Nephron progenitor cell (in vitro differentiated cells): ENCODE measurements at regions not wholly inside any gene's neighbourhood (a gene's known extent, or its start where the extent isn't known, plus 50 kb on each side); places are given as distances from the start of the nearest gene placed in this dataset.

Experiments
- DNase-seq: peaks from one replicate; pipeline ENCODE4 v3.0.0; 2021
- H3K27ac Mint-ChIP-seq: 2 replicates; pipeline ENCODE4 v1.8.0; 2021; ENCODE audit warnings: mild to moderate bottlenecking, moderate library complexity, mixed read lengths
- H3K27me3 Mint-ChIP-seq: 2 replicates; pipeline ENCODE4 v1.8.0; 2021; ENCODE audit warnings: mild to moderate bottlenecking, low read depth, mixed read lengths; ENCODE audit not compliant: poor library complexity
- H3K36me3 Mint-ChIP-seq: 2 replicates; pipeline ENCODE4 v1.8.0; 2021; ENCODE audit warnings: low read depth, mixed read lengths
- H3K4me1 Mint-ChIP-seq: 2 replicates; pipeline ENCODE4 v1.8.0; 2021; ENCODE audit warnings: mixed read lengths
- H3K4me3 Mint-ChIP-seq: 2 replicates; pipeline ENCODE4 v1.8.0; 2021; ENCODE audit warnings: mild to moderate bottlenecking, moderate library complexity, mixed read lengths
- H3K9me3 Mint-ChIP-seq: 2 replicates; pipeline ENCODE4 v1.8.0; 2021; ENCODE audit warnings: mild to moderate bottlenecking, moderate library complexity, mixed read lengths
- CTCF ChIP-seq: fragments of 200-600 bp; sonication (generic); IDR thresholded peaks from 2 replicates; pipeline ENCODE4 v1.5.0; 2021; ENCODE audit warnings: antibody characterized with exemption

- H3K27me3 Mint-ChIP-seq, result peaks cover 85% of the 10 kb centered on the region
- peak overlapping the region; percentile 88 for H3K4me3 Mint-ChIP-seq
- TF ChIP-seq CTCF, result no peak
- H3K4me1 Mint-ChIP-seq, result peaks cover 47% of the 10 kb centered on the region
- H3K27ac Mint-ChIP-seq, result no peak overlapping the region
- no peak for DNase-seq
- H3K9me3 Mint-ChIP-seq, result no peaks in the 10 kb centered on the region
- no peaks in the 10 kb centered on the region for H3K36me3 Mint-ChIP-seq
Measured at GRCh38 chr7:131110297-131111080, 217.2 kb upstream of the MKLN1 start.

GRCh38 chr7:131111081-131111576 is 216.5 kb upstream of the MKLN1 start:
- peaks cover 87% of the 10 kb centered on the region for H3K27me3 Mint-ChIP-seq
- H3K36me3 Mint-ChIP-seq, result no peaks in the 10 kb centered on the region
- TF ChIP-seq CTCF, result no peak
- peaks cover 47% of the 10 kb centered on the region for H3K4me1 Mint-ChIP-seq
- no peak overlapping the region for H3K27ac Mint-ChIP-seq
- peak overlapping the region; percentile 88 for H3K4me3 Mint-ChIP-seq
- no peak for DNase-seq
- H3K9me3 Mint-ChIP-seq, result no peaks in the 10 kb centered on the region

GRCh38 chr7:131111792-131112191 is 215.9 kb upstream of the MKLN1 start:
- H3K27ac Mint-ChIP-seq, result no peak overlapping the region
- H3K4me1 Mint-ChIP-seq, result peaks cover 42% of the 10 kb centered on the region
- H3K36me3 Mint-ChIP-seq, result no peaks in the 10 kb centered on the region
- H3K27me3 Mint-ChIP-seq, result peaks cover 80% of the 10 kb centered on the region
- H3K9me3 Mint-ChIP-seq, result no peaks in the 10 kb centered on the region
- H3K4me3 Mint-ChIP-seq, result no peak overlapping the region
- no peak for DNase-seq
- no peak for TF ChIP-seq CTCF

GRCh38 chr7:131112431-131112830 is 215.2 kb upstream of the MKLN1 start:
- Mint-ChIP-seq H3K4me3 (no peak overlapping the region), H3K4me1 (peaks cover 37% of the 10 kb centered on the region), H3K27me3 (peaks cover 74% of the 10 kb centered on the region), H3K36me3 (no peaks in the 10 kb centered on the region), H3K27ac (no peak overlapping the region), H3K9me3 (peaks cover 2% of the 10 kb centered on the region)
- no peak for DNase-seq
- no peak for TF ChIP-seq CTCF

- TF ChIP-seq CTCF, result no peak
- no peaks in the 10 kb centered on the region for H3K36me3 Mint-ChIP-seq
- H3K27me3 Mint-ChIP-seq, result peaks cover 44% of the 10 kb centered on the region
- no peak overlapping the region for H3K27ac Mint-ChIP-seq
- H3K9me3 Mint-ChIP-seq, result peaks cover 27% of the 10 kb centered on the region
- H3K4me1 Mint-ChIP-seq, result peaks cover 11% of the 10 kb centered on the region
- DNase-seq, result no peak
- no peak overlapping the region for H3K4me3 Mint-ChIP-seq
Measured at GRCh38 chr7:131115340-131115739, 212.3 kb upstream of the MKLN1 start.

- no peak for TF ChIP-seq CTCF
- H3K4me3 Mint-ChIP-seq, result no peak overlapping the region
- no peak overlapping the region for H3K27ac Mint-ChIP-seq
- H3K9me3 Mint-ChIP-seq, result peaks cover 36% of the 10 kb centered on the region
- H3K27me3 Mint-ChIP-seq, result peaks cover 31% of the 10 kb centered on the region
- H3K36me3 Mint-ChIP-seq, result no peaks in the 10 kb centered on the region
- no peak for DNase-seq
- no peaks in the 10 kb centered on the region for H3K4me1 Mint-ChIP-seq
Measured at GRCh38 chr7:131117439-131117838, 210.2 kb upstream of the MKLN1 start.
